Neural crest cell (in vitro differentiated cells): ENCODE measurements at regions not wholly inside any gene's neighbourhood (a gene's known extent, or its start where the extent isn't known, plus 50 kb on each side); places are given as distances from the start of the nearest gene placed in this dataset.

Source experiments
- DNase-seq: peaks from one replicate; pipeline ENCODE4 v3.0.0; 2021; ENCODE audit warnings: low read depth, mixed read lengths, low spot score
- H3K27ac Mint-ChIP-seq: one replicate; pipeline ENCODE4 v1.8.0; 2021; ENCODE audit warnings: mild to moderate bottlenecking, mixed read lengths; ENCODE audit not compliant: unreplicated experiment
- H3K27me3 Mint-ChIP-seq: 2 replicates; pipeline ENCODE4 v1.8.0; 2021; ENCODE audit warnings: low read depth, mild to moderate bottlenecking, mixed read lengths
- H3K36me3 Mint-ChIP-seq: 2 replicates; pipeline ENCODE4 v1.8.0; 2021; ENCODE audit warnings: low read depth, mild to moderate bottlenecking, mixed read lengths
- H3K4me1 Mint-ChIP-seq: 2 replicates; pipeline ENCODE4 v1.8.0; 2021; ENCODE audit warnings: mixed read lengths
- H3K4me3 Mint-ChIP-seq: one replicate; pipeline ENCODE4 v1.8.0; 2021; ENCODE audit warnings: mild to moderate bottlenecking, mixed read lengths
- H3K9me3 Mint-ChIP-seq: 2 replicates; pipeline ENCODE4 v1.8.0; 2021; ENCODE audit warnings: mixed read lengths
- CTCF ChIP-seq: fragments of 200-600 bp; sonication (generic); conservative IDR thresholded peaks from 2 replicates; pipeline ENCODE4 v1.5.0; 2021; ENCODE audit warnings: antibody characterized with exemption, mild to moderate bottlenecking

DNA sequence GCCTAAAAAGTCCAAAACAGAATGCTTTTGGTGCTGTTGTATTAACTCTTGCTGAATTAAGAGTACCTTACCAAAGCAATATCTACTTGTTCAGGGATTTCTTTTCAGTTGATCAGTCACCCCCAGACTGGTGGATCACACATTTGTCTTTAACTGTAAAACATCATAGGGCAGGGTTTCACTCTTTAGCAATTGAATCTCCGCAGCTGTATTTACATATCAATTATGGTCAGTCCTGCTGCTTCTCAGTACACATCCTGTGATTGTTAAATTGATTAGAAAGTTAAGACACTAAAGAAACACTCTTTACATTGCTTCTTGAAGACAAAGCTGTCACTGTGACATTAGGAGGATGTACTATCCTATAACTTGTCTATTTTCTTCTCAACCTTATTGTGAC is 277.1 kb upstream of the ADGRL3 start:
- Mint-ChIP-seq H3K36me3 (no peaks in the 10 kb centered on the region), H3K27ac (no peak overlapping the region), H3K9me3 (no peaks in the 10 kb centered on the region), H3K27me3 (no peaks in the 10 kb centered on the region), H3K4me1 (peaks cover 4% of the 10 kb centered on the region), H3K4me3 (no peak overlapping the region)
- no peak for DNase-seq
- no peak for TF ChIP-seq CTCF

- no peaks in the 10 kb centered on the region for H3K27me3 Mint-ChIP-seq
- no peaks in the 10 kb centered on the region for H3K9me3 Mint-ChIP-seq
- TF ChIP-seq CTCF, result no peak
- no peak for DNase-seq
- no peak overlapping the region for H3K4me3 Mint-ChIP-seq
- no peaks in the 10 kb centered on the region for H3K36me3 Mint-ChIP-seq
- peaks cover 4% of the 10 kb centered on the region for H3K4me1 Mint-ChIP-seq
- no peak overlapping the region for H3K27ac Mint-ChIP-seq
Observed at GRCh38 chr4:60926624-60927023, 273.5 kb upstream of the ADGRL3 start.

- TF ChIP-seq CTCF, result no peak
- Mint-ChIP-seq H3K4me3 (no peak overlapping the region), H3K4me1 (no peaks in the 10 kb centered on the region), H3K27ac (no peak overlapping the region), H3K27me3 (no peaks in the 10 kb centered on the region), H3K9me3 (no peaks in the 10 kb centered on the region), H3K36me3 (no peaks in the 10 kb centered on the region)
- DNase-seq, result no peak
Observed at GRCh38 chr4:60930866-60931265, 269.3 kb upstream of the ADGRL3 start.

DNA sequence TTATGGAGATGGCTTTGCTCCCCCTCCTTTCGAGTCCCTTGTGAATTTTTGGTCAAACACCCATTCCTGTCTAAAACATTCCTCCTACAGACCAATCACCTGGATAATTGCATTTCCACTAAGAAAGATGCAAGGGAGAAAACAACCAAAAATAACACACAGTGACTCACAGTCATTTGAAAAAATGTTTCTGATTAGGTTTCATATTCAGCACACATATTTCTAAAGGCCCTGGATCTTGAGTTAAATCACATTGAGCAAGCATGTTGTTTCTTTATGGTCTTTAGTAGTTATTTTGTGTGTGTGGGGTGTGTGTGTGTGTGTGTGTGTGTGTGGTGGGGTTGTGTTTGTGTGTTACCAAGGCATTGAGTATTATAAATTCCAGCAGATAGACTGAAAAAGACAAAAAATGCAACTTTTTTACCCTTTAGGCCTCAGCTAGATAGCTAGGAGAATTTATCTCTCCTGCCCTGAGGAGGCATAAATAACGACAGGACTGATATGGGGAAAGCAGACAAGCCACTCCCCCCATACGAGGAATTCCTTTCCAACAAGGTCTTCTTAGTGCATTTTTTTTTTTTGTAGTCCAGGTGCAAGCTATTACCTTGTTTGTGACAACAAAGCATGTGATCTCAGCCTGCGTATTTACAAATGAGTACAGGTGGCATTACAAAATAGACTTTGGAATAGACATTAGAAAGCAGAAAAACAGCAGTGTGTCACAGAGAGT is 265.4 kb upstream of the ADGRL3 start:
- H3K9me3 Mint-ChIP-seq, result no peaks in the 10 kb centered on the region
- H3K4me3 Mint-ChIP-seq, result no peak overlapping the region
- H3K4me1 Mint-ChIP-seq, result no peaks in the 10 kb centered on the region
- TF ChIP-seq CTCF, result no peak
- no peak overlapping the region for H3K27ac Mint-ChIP-seq
- DNase-seq, result no peak
- H3K36me3 Mint-ChIP-seq, result no peaks in the 10 kb centered on the region
- H3K27me3 Mint-ChIP-seq, result no peaks in the 10 kb centered on the region

GRCh38 chr4:60938181-60938580 is 261.9 kb upstream of the ADGRL3 start:
- no peaks in the 10 kb centered on the region for H3K9me3 Mint-ChIP-seq
- H3K4me3 Mint-ChIP-seq, result no peak overlapping the region
- no peaks in the 10 kb centered on the region for H3K4me1 Mint-ChIP-seq
- no peak for TF ChIP-seq CTCF
- no peak overlapping the region for H3K27ac Mint-ChIP-seq
- no peaks in the 10 kb centered on the region for H3K36me3 Mint-ChIP-seq
- DNase-seq, result no peak
- H3K27me3 Mint-ChIP-seq, result no peaks in the 10 kb centered on the region

- H3K9me3 Mint-ChIP-seq, result no peaks in the 10 kb centered on the region
- H3K27ac Mint-ChIP-seq, result no peak overlapping the region
- no peak for DNase-seq
- H3K4me1 Mint-ChIP-seq, result no peaks in the 10 kb centered on the region
- no peaks in the 10 kb centered on the region for H3K36me3 Mint-ChIP-seq
- H3K4me3 Mint-ChIP-seq, result no peak overlapping the region
- TF ChIP-seq CTCF, result no peak
- H3K27me3 Mint-ChIP-seq, result no peaks in the 10 kb centered on the region
Observed at GRCh38 chr4:60938621-60939020, 261.5 kb upstream of the ADGRL3 start.
